DND-41 (cell line): ENCODE measurements at regions not wholly inside any gene's neighbourhood (a gene's known extent, or its start where the extent isn't known, plus 50 kb on each side); places are given as distances from the start of the nearest gene placed in this dataset.

Experiments
- EZH2 ChIP-seq: IDR thresholded peaks from 3 replicates; pipeline ENCODE4 v1.6.1; 2012; ENCODE audit warnings: borderline replicate concordance, low read depth, mild to moderate bottlenecking, moderate library complexity, low read length, inconsistent platforms; ENCODE audit not compliant: severe bottlenecking
- TF ChIP-seq, protein P1 (sequence below): IDR thresholded peaks from 2 replicates; pipeline ENCODE4 v1.5.1; 2012; ENCODE audit warnings: borderline replicate concordance, low read length, moderate library complexity, mild to moderate bottlenecking; ENCODE audit not compliant: poor library complexity, severe bottlenecking; ENCODE audit errors: extremely low read depth

DNA sequence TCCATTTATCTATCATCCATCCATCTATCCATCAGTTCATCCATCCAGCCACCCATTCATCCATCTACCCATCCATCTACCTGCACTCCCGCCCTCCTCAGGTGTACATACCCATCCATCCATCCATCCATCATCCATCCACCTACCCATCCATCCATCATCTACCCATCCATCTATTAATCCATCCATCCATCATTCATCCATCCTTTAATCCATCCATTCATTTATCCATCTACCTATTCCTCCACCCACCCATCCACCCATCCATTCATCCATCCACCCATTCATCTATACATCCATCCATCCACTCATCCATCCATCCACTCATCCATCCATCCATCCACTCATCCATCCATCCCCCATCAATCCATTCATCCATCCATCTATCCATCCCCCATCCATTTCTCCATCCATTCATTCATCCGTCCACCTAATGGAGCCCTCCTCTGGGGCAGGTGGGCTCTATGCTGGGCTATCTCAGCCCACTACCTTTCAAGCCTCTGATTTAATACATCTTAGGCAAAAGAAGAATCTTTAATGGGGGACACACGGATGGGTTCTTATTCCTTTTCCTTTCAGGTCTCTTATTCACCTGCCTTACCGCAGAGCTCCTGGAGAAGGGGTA lies 178.9 kb downstream of the URI1 start:
- TF ChIP-seq, protein P1, sequence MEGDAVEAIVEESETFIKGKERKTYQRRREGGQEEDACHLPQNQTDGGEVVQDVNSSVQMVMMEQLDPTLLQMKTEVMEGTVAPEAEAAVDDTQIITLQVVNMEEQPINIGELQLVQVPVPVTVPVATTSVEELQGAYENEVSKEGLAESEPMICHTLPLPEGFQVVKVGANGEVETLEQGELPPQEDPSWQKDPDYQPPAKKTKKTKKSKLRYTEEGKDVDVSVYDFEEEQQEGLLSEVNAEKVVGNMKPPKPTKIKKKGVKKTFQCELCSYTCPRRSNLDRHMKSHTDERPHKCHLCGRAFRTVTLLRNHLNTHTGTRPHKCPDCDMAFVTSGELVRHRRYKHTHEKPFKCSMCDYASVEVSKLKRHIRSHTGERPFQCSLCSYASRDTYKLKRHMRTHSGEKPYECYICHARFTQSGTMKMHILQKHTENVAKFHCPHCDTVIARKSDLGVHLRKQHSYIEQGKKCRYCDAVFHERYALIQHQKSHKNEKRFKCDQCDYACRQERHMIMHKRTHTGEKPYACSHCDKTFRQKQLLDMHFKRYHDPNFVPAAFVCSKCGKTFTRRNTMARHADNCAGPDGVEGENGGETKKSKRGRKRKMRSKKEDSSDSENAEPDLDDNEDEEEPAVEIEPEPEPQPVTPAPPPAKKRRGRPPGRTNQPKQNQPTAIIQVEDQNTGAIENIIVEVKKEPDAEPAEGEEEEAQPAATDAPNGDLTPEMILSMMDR = no peak
- TF ChIP-seq EZH2 = no peak
